GM19025 (cell line): ENCODE measurements at regions not wholly inside any gene's neighbourhood (a gene's known extent, or its start where the extent isn't known, plus 50 kb on each side); places are given as distances from the start of the nearest gene placed in this dataset.

Experiments used
- ATAC-seq: cut with Tn5 transposase; IDR thresholded peaks from one replicate; pipeline ENCODE4 v1.9.1; 2021; ENCODE audit warnings: mild to moderate bottlenecking, low read depth, moderate library complexity; ENCODE audit not compliant: unreplicated experiment

- ATAC-seq = no peak
These were observed 406.6 kb upstream of the TLE4 start for GRCh38 chr9:79165020-79165780.

GRCh38 chr9:79166005-79166404 lies 405.8 kb upstream of the TLE4 start:
- ATAC-seq = no peak

GRCh38 chr9:79170643-79171042 lies 401.1 kb upstream of the TLE4 start:
- ATAC-seq = no peak

GRCh38 chr9:79173932-79174331 lies 397.8 kb upstream of the TLE4 start:
- no peak for ATAC-seq

- no peak for ATAC-seq
These were observed 395.6 kb upstream of the TLE4 start for GRCh38 chr9:79176014-79176697.

- ATAC-seq = no peak
These were observed 386.9 kb upstream of the TLE4 start for GRCh38 chr9:79184831-79185230.

- no peak for ATAC-seq
These were observed 385.9 kb upstream of the TLE4 start for GRCh38 chr9:79185866-79186265.

GRCh38 chr9:79189511-79189924 lies 382.2 kb upstream of the TLE4 start:
- no peak for ATAC-seq

- no peak for ATAC-seq
These were observed 378.8 kb upstream of the TLE4 start for GRCh38 chr9:79193001-79193400.

- no peak for ATAC-seq
These were observed 378.1 kb upstream of the TLE4 start for GRCh38 chr9:79193501-79194223.

- ATAC-seq = no peak
These were observed 375.9 kb upstream of the TLE4 start for GRCh38 chr9:79195879-79196278.

- no peak for ATAC-seq
These were observed 375.2 kb upstream of the TLE4 start for GRCh38 chr9:79196606-79197005.

- ATAC-seq = no peak
These were observed 371.4 kb upstream of the TLE4 start for GRCh38 chr9:79200336-79200735.

- no peak for ATAC-seq
These were observed 370.1 kb upstream of the TLE4 start for GRCh38 chr9:79201636-79202035.

GRCh38 chr9:79208791-79209396 lies 362.9 kb upstream of the TLE4 start:
- no peak for ATAC-seq

GRCh38 chr9:79210541-79211243 lies 361.1 kb upstream of the TLE4 start:
- no peak for ATAC-seq

- ATAC-seq = no peak
These were observed 358.2 kb upstream of the TLE4 start for GRCh38 chr9:79213417-79214125.

- ATAC-seq = no peak
These were observed 355.9 kb upstream of the TLE4 start for GRCh38 chr9:79215821-79216220.

- no peak for ATAC-seq
These were observed 351.5 kb upstream of the TLE4 start for GRCh38 chr9:79220251-79220650.

GRCh38 chr9:79220666-79221065 lies 351.1 kb upstream of the TLE4 start:
- no peak for ATAC-seq
